Calu3 (cell line): ENCODE measurements at regions not wholly inside any gene's neighbourhood (a gene's known extent, or its start where the extent isn't known, plus 50 kb on each side); places are given as distances from the start of the nearest gene placed in this dataset.
A peak's percentile ranks its signal among the peaks of the same experiment; 100 is the strongest.

Experiments used
- BruUV-seq: library from RNA; stranded (reverse); fragments of 400-500 nt; replicated peaks from 2 replicates; lab custom pipeline; 2021; lab: Mats Ljungman, UMichigan
- CTCF ChIA-PET: fragments of 300-600 bp; sonication (Branson Sonifier 250); formaldehyde crosslinking; loops from one replicate; lab custom pipeline; 2022; ENCODE audit warnings: antibody characterized with exemption; lab: Charles Lee
- DNase-seq: peaks from one replicate; pipeline ENCODE4 v3.0.0; 2022
- H3K27ac Mint-ChIP-seq: one replicate; pipeline ENCODE4 v1.8.0; 2022; ENCODE audit warnings: mixed read lengths; ENCODE audit not compliant: unreplicated experiment
- H3K27me3 Mint-ChIP-seq: one replicate; pipeline ENCODE4 v1.8.0; 2022; ENCODE audit warnings: mixed read lengths; ENCODE audit not compliant: unreplicated experiment
- H3K36me3 Mint-ChIP-seq: one replicate; pipeline ENCODE4 v1.8.0; 2022; ENCODE audit warnings: mild to moderate bottlenecking, moderate library complexity, mixed read lengths; ENCODE audit not compliant: insufficient read depth, unreplicated experiment
- H3K4me1 Mint-ChIP-seq: one replicate; pipeline ENCODE4 v1.8.0; 2022; ENCODE audit warnings: mild to moderate bottlenecking, low read depth, mixed read lengths; ENCODE audit not compliant: unreplicated experiment
- H3K4me3 Mint-ChIP-seq: one replicate; pipeline ENCODE4 v1.8.0; 2022; ENCODE audit warnings: mild to moderate bottlenecking, low read depth, moderate library complexity, mixed read lengths; ENCODE audit not compliant: unreplicated experiment
- H3K9me3 Mint-ChIP-seq: one replicate; pipeline ENCODE4 v1.8.0; 2022; ENCODE audit warnings: low read depth, mixed read lengths; ENCODE audit not compliant: unreplicated experiment
- CTCF ChIP-seq: fragments of 200-600 bp; IDR thresholded peaks from one replicate; pipeline ENCODE4 v1.8.0; 2022; ENCODE audit warnings: antibody characterized with exemption; ENCODE audit not compliant: unreplicated experiment
- intact Hi-C: fragments of 100-400 bp; cut with micrococcal nuclease; formaldehyde crosslinking; loops from one replicate; pipeline ENCODE4 v1.10.0; 2022; ENCODE audit not compliant: unreplicated experiment

DNA sequence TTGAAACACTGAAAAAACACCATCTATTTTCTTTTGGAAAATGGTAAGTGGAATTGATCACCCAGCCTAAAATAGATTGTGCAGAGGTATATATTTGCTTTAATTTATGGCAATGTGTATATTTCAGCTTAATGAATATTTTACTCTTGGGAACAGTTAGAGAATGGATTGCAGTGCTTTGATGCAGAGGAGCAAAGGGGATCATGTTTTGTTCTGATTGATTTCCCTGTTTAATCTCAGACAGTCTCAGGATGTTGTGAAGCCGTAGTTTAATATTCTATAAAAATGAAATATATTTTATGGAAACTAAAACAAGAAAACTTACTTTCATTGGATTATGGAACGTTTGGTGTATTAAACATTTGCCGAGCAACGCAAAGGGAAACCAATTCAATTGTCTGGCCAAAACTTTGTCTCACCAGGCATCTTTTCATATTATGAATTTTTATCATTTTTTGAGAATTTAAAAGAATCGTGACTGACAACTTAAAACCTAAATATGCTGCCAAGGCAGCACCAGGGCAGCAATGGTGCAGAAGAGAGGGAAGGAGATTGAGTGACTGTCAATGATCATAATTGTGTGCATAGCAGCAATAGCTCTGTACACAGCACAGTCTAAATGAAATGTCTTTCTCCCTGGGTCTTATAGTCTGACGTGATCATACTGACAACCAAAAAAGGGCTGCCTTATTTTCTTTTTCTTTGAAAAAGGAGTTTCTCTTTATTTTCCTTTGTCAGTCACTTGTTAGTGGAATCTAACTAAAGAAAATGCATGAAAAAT lies 105.5 kb upstream of the EPHA7 start:
- BruUV-seq, result no TSS peak
- DNase-seq, result no peak
- H3K4me3 Mint-ChIP-seq, result no peak overlapping the region
- intact Hi-C loops, result no loop called here
- H3K9me3 Mint-ChIP-seq, result peaks cover 2% of the 10 kb centered on the region
- no peaks in the 10 kb centered on the region for H3K27me3 Mint-ChIP-seq
- TF ChIP-seq CTCF, result no peak
- H3K4me1 Mint-ChIP-seq, result no peaks in the 10 kb centered on the region
- no peaks in the 10 kb centered on the region for H3K36me3 Mint-ChIP-seq
- no peak overlapping the region for H3K27ac Mint-ChIP-seq
- CTCF ChIA-PET, result no interaction called here

DNA sequence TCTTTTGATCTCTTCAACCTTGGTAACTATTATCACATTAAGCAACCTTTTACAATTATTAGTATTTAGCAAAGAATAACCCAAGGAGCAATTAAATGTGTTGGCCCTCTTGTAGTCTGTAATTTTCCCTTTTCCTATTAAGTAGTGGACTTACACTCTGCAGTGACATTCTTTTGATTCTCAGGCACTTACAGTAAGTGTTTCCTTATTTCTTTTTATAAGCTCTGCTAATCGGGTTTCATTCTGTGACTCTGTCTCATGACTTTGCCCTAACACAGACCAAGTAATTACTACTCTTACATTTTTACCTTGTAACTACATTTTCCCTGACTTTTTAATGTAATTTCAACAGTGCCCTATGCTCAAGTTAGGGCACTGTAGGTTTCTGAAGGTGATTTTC lies 104.0 kb upstream of the EPHA7 start:
- no peak for DNase-seq
- no peaks in the 10 kb centered on the region for H3K27me3 Mint-ChIP-seq
- H3K36me3 Mint-ChIP-seq, result no peaks in the 10 kb centered on the region
- intact Hi-C loops, result no loop called here
- no peaks in the 10 kb centered on the region for H3K4me1 Mint-ChIP-seq
- peaks cover 5% of the 10 kb centered on the region for H3K9me3 Mint-ChIP-seq
- no peak for TF ChIP-seq CTCF
- H3K27ac Mint-ChIP-seq, result no peak overlapping the region
- no peak overlapping the region for H3K4me3 Mint-ChIP-seq
- no TSS peak for BruUV-seq
- CTCF ChIA-PET, result no interaction called here

- no peaks in the 10 kb centered on the region for H3K36me3 Mint-ChIP-seq
- BruUV-seq, result no TSS peak
- no peaks in the 10 kb centered on the region for H3K27me3 Mint-ChIP-seq
- no peak overlapping the region for H3K27ac Mint-ChIP-seq
- no peak for TF ChIP-seq CTCF
- intact Hi-C loops, result no loop called here
- peak overlapping the region; percentile 43 for H3K4me3 Mint-ChIP-seq
- CTCF ChIA-PET, result no interaction called here
- DNase-seq, result no peak
- H3K9me3 Mint-ChIP-seq, result peaks cover 9% of the 10 kb centered on the region
- no peaks in the 10 kb centered on the region for H3K4me1 Mint-ChIP-seq
Observed at GRCh38 chr6:93516441-93516840, 97.1 kb upstream of the EPHA7 start.

GRCh38 chr6:93515736-93516135 lies 96.4 kb upstream of the EPHA7 start:
- H3K36me3 Mint-ChIP-seq, result no peaks in the 10 kb centered on the region
- no peaks in the 10 kb centered on the region for H3K4me1 Mint-ChIP-seq
- no peak overlapping the region for H3K4me3 Mint-ChIP-seq
- no peak overlapping the region for H3K27ac Mint-ChIP-seq
- H3K9me3 Mint-ChIP-seq, result peaks cover 9% of the 10 kb centered on the region
- CTCF ChIA-PET, result no interaction called here
- no peak for TF ChIP-seq CTCF
- DNase-seq, result no peak
- BruUV-seq, result no TSS peak
- intact Hi-C loops, result no loop called here
- H3K27me3 Mint-ChIP-seq, result no peaks in the 10 kb centered on the region
